Fibroblast of lung (primary cell): ENCODE measurements at regions not wholly inside any gene's neighbourhood (a gene's known extent, or its start where the extent isn't known, plus 50 kb on each side); places are given as distances from the start of the nearest gene placed in this dataset.

ENCODE experiments used
- DNase-seq, 2 donors: peaks; one replicate each; pipeline versions ENCODE4 v3.0.0 to v3.0.0-alpha.2; 2010; ENCODE audit warnings: low read depth in 2 of 2
- H2AFZ ChIP-seq: 2 replicates; pipeline ENCODE4 v1.5.1; 2012; ENCODE audit warnings: low read length, control low read depth, inconsistent platforms
- H3K27ac ChIP-seq: 2 replicates; pipeline ENCODE4 v1.5.1; 2011; ENCODE audit warnings: low read length, control low read depth; ENCODE audit not compliant: insufficient read depth
- H3K27me3 ChIP-seq: 2 replicates; pipeline ENCODE4 v1.5.1; 2011; ENCODE audit warnings: mild to moderate bottlenecking, low read length; ENCODE audit not compliant: control insufficient read depth, insufficient read depth
- H3K36me3 ChIP-seq: 2 replicates; pipeline ENCODE4 v1.5.1; 2011; ENCODE audit warnings: low read length; ENCODE audit not compliant: control insufficient read depth, insufficient read depth
- H3K4me1 ChIP-seq: 2 replicates; pipeline ENCODE4 v1.5.1; 2011; ENCODE audit warnings: low read length; ENCODE audit not compliant: control insufficient read depth, insufficient read depth; ENCODE audit errors: extremely low read depth
- H3K4me2 ChIP-seq: 2 replicates; pipeline ENCODE4 v1.5.1; 2011; ENCODE audit warnings: low read length, control low read depth; ENCODE audit not compliant: insufficient read depth; ENCODE audit errors: extremely low read depth
- H3K4me3 ChIP-seq, 4 experiments: fragments of 200-600 bp in 1 of 4; sonication (generic) in 1 of 4; replicated peaks in 1 of 4; 2 replicates each; pipeline ENCODE4 v1.5.1; 2011 to 2016; ENCODE audit warnings: low read length in 4 of 4, low read depth in 3 of 4, mild to moderate bottlenecking in 3 of 4, control low read depth in 2 of 4, inconsistent platforms in 1 of 4, mixed read lengths in 1 of 4; ENCODE audit not compliant: insufficient read depth in 1 of 4; ENCODE audit errors: control extremely low read depth in 1 of 4
- H3K79me2 ChIP-seq: 2 replicates; pipeline ENCODE4 v1.5.1; 2012; ENCODE audit warnings: mild to moderate bottlenecking, low read length, inconsistent platforms; ENCODE audit not compliant: control insufficient read depth, insufficient read depth
- H3K9ac ChIP-seq: 2 replicates; pipeline ENCODE4 v1.5.1; 2011; ENCODE audit warnings: mild to moderate bottlenecking, low read length, control low read depth; ENCODE audit not compliant: insufficient read depth
- H3K9me3 ChIP-seq: 2 replicates; pipeline ENCODE4 v1.5.1; 2012; ENCODE audit warnings: low read depth, low read length; ENCODE audit not compliant: control insufficient read depth, insufficient read depth
- H4K20me1 ChIP-seq: 2 replicates; pipeline ENCODE4 v1.5.1; 2011; ENCODE audit warnings: low read length; ENCODE audit not compliant: control insufficient read depth, insufficient read depth; ENCODE audit errors: extremely low read depth
- EZH2 ChIP-seq: IDR thresholded peaks from 2 replicates; pipeline ENCODE4 v1.5.1; 2012; ENCODE audit warnings: low read length, control low read depth, mild to moderate bottlenecking; ENCODE audit errors: missing control alignments
- TF ChIP-seq, protein P1 (sequence below), 2 donors: IDR thresholded peaks in 1 of 2; conservative IDR thresholded peaks in 1 of 2; 1 replicate in 1 of 2; 2 replicates in 1 of 2; pipeline ENCODE4 v1.5.1; 2011 to 2012; ENCODE audit warnings: low read length in 2 of 2, control low read depth in 1 of 2, inconsistent platforms in 1 of 2, low read depth in 1 of 2, mild to moderate bottlenecking in 1 of 2

DNA sequence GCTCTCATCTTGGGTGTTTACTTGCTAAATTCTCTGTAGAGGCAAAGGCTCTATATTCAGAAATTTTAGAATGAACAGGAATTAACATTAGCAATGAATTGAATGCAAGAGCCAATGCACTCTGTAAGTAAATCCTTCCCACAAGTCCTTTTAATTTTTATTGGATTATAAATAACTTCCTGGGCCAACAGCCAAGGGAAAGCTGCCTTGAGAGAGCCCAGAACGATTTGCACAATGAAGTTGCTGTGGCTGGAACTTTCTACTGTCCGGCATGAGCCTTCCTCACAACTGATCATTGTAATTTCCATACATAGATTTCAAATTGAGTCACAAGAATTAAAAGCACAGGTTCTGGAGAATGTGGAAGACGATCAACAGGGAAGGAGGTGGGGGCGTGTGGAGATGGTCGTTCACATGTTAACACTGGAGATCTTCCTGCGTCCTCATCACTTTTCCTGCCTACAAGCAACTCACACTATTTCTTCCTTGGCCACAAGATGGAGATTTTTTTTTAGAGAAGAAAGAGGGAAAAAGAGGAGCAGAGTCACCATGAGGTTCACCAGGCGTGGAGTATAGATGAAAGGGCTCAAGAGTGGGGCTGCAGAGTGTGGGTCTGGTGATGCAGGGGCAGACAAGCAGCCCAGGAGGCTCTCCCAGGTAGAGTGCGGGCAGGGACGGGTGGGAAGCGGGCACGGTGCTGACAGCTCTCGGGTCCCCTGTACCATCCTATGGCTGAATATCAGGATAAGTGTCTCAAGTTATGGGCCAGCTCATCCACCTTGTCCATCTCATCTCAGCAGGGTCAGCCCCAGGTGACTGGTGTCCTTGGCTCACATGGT is 110.7 kb downstream of the SOX1 start:
- no peaks in the 10 kb centered on the region for H4K20me1 ChIP-seq
- DNase-seq = no peak
- H2AFZ ChIP-seq = no peak overlapping the region
- H3K4me1 ChIP-seq = no peaks in the 10 kb centered on the region
- no peak overlapping the region for H3K27ac ChIP-seq
- H3K36me3 ChIP-seq = no peaks in the 10 kb centered on the region
- no peaks in the 10 kb centered on the region for H3K79me2 ChIP-seq
- no peak overlapping the region for H3K4me3 ChIP-seq
- H3K9me3 ChIP-seq = no peaks in the 10 kb centered on the region
- TF ChIP-seq, protein P1, sequence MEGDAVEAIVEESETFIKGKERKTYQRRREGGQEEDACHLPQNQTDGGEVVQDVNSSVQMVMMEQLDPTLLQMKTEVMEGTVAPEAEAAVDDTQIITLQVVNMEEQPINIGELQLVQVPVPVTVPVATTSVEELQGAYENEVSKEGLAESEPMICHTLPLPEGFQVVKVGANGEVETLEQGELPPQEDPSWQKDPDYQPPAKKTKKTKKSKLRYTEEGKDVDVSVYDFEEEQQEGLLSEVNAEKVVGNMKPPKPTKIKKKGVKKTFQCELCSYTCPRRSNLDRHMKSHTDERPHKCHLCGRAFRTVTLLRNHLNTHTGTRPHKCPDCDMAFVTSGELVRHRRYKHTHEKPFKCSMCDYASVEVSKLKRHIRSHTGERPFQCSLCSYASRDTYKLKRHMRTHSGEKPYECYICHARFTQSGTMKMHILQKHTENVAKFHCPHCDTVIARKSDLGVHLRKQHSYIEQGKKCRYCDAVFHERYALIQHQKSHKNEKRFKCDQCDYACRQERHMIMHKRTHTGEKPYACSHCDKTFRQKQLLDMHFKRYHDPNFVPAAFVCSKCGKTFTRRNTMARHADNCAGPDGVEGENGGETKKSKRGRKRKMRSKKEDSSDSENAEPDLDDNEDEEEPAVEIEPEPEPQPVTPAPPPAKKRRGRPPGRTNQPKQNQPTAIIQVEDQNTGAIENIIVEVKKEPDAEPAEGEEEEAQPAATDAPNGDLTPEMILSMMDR (conservative IDR thresholded peaks at IDR 0.05 in 1 of 2, IDR thresholded peaks at IDR 0.05 in 1 of 2; ENCODE audit: low read depth in 1 of 2, low read length in 2 of 2) = no peak
- no peak for TF ChIP-seq EZH2
- H3K27me3 ChIP-seq = no peaks in the 10 kb centered on the region
- H3K9ac ChIP-seq = no peak overlapping the region
- H3K4me2 ChIP-seq = no peak overlapping the region

DNA sequence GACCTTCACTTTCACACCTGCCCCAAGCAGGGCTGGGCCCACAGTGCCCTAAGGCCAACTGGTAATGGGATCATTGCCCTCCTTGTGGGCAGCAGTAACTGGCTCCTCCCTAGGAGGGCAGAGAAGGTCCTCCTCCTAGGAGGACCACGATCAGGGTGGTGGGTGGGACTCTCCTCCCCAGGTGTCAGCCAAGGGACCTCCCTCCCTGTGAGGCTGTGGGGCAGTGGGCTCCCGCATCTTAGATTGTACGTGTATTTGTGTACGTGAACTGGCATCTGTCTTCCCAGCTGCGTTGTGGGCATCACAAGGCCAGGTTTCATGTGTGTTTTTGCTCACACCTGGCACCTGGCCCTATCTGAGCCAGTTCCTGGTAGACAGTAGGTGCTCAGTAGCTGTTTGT is 111.8 kb downstream of the SOX1 start:
- H3K27ac ChIP-seq = no peak overlapping the region
- no peaks in the 10 kb centered on the region for H4K20me1 ChIP-seq
- H3K4me2 ChIP-seq = no peak overlapping the region
- no peaks in the 10 kb centered on the region for H3K9me3 ChIP-seq
- H3K4me3 ChIP-seq = no peak overlapping the region
- no peaks in the 10 kb centered on the region for H3K27me3 ChIP-seq
- no peaks in the 10 kb centered on the region for H3K4me1 ChIP-seq
- H3K79me2 ChIP-seq = no peaks in the 10 kb centered on the region
- TF ChIP-seq EZH2 = no peak
- TF ChIP-seq, protein P1 (conservative IDR thresholded peaks at IDR 0.05 in 1 of 2, IDR thresholded peaks at IDR 0.05 in 1 of 2; ENCODE audit: low read depth in 1 of 2, low read length in 2 of 2) = no peak
- no peak for DNase-seq
- H3K9ac ChIP-seq = no peak overlapping the region
- H3K36me3 ChIP-seq = no peaks in the 10 kb centered on the region
- H2AFZ ChIP-seq = no peak overlapping the region

DNA sequence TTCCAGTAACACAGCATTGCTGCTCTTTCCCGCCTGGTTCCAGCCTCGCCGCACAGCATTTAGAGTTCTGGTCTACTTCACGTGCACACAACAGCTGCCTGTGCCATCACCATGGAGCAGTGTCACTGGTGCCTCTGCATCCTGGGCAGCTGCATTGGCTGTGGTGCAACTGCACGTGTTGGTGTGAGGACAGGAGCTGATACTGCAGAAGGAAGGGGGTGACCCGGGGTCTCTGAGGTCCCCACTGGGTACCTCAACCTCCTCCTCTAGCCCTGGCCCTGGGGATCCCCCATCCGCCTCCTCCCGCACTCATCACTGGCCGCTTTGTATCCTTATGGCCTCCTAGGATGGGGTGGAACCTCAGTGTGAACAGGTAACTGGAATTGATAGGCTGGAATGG is 112.5 kb downstream of the SOX1 start:
- no peak for DNase-seq
- Histone ChIP-seq H3K79me2 (no peaks in the 10 kb centered on the region), H3K27me3 (no peaks in the 10 kb centered on the region), H3K9ac (no peak overlapping the region), H3K4me1 (no peaks in the 10 kb centered on the region), H3K27ac (no peak overlapping the region), H3K4me3 (no peak overlapping the region), H3K4me2 (no peak overlapping the region), H3K36me3 (no peaks in the 10 kb centered on the region), H3K9me3 (no peaks in the 10 kb centered on the region), H4K20me1 (no peaks in the 10 kb centered on the region), H2AFZ (no peak overlapping the region)
- TF ChIP-seq, protein P1 (conservative IDR thresholded peaks at IDR 0.05 in 1 of 2, IDR thresholded peaks at IDR 0.05 in 1 of 2; ENCODE audit: low read depth in 1 of 2, low read length in 2 of 2) = no peak
- TF ChIP-seq EZH2 = no peak
